Stimulated activated CD8-positive, alpha-beta memory T cell treated with anti-CD3 and anti-CD28 coated beads, Interleukin-7, amount 100 ng/mL, for 24 hours (primary cell): ENCODE measurements at regions not wholly inside any gene's neighbourhood (a gene's known extent, or its start where the extent isn't known, plus 50 kb on each side); places are given as distances from the start of the nearest gene placed in this dataset.
"Not testable (repeated sequence)": the region's sequence is repeated elsewhere in the genome, so short reads cannot be mapped to it uniquely, and the experiment has no call there.

ENCODE experiments used
- DNase-seq: peaks from one replicate; pipeline ENCODE4 v3.0.0-alpha.2; 2020; ENCODE audit warnings: low read depth

GRCh38 chr11:19625438-19625837 is 87.2 kb upstream of the NAV2 start:
- DNase-seq, result no peak

DNA sequence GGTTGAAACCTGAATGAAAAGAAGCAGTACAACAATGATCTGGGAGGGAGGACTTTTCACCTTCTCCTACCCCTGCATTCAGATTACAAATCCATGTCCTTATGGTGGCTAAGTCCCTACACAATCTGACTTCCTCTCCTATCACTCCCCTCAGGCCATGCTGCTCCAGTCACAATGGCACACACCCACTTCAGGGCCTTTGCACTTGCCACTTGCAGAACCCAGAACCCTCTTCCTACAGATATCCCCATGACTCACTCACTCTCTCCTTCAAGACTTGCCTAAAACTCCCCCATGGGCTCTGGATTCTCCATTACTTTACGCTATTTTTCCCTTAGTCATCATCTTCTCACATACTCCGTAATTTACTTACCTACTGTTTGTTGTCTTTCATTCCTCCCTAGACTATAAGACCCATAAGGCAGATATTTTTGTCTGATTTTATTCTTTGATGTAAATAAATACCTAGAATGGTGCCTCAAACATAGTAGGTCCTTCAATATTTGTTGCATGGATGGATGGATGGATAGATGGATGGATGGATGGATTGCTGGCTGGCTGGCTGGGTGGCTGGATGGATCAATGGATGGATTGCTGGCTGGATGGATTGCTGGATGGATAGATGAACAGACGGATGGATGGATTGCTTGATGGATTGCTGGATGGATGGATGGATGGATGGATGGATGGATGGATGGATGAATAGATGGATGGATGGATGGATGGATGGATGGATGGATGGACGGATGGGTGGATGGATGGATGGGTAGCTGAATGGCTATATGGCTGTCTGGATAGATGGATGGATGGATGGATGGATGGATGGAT is 94.7 kb upstream of the NAV2 start:
- DNase-seq, result no peak

DNA sequence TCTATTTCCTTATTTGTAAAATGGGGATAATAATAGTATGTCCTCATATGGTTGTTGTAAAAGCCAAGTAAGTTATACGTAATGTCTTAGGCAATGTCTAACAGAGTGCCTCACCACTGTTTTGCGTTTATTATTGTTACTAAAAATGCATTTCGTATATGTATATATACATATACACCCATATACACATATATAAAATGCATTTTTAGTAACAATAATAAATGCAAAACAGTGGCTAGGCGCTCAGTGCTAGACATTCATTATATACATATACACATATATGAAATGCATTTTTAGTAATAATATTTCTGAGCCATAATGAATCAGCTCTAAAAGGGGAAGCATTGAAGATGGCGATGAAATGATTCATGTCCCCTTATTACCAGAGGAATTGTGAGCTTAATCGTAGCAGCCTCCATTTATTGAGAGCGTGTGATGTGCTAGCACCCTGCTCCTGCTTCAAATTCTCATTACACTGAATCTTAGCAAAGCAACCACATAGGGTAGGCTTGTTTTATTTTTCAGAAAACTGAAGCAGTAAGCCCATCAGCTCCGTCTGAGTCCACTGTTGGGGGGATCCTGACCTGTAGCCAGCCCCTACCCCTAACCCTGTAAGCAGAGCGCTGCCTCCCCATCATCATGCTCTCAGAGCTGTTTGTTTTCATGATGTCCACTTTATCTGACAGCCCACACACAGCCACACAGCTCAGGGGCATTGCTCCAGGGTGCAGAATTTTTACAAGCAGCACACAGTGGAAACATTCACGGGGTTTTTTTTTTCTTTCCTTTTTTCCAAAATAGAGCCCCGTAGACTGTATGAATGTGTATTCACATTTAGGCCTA is 97.1 kb upstream of the NAV2 start:
- DNase-seq, result no peak

DNA sequence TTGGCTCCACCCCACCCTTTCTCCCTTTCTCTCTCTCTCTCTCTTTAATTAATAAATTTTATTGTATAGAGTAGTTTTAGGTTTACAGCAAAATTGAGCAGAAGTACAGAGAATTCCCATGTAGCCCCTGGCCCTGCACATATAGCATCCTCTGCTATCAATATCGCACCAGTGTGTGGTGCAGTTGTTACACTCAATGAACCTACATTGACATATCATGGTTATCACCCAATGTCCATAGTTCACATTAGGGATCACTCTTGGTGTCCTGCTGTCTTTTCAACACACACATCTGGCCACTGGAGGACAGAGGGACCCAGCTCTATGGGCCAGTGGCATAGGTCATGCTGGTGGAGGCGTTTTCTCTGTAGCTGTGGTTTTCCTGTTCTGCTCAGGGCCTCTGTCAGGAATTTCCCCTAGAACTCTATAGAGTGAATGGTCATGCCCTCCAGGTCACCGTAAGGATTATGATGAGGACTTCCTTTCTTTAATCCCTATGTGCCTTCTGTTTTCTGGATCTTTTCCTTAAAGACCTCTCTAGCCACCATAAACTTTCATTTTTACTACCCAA is 98.2 kb upstream of the NAV2 start:
- no peak for DNase-seq

DNA sequence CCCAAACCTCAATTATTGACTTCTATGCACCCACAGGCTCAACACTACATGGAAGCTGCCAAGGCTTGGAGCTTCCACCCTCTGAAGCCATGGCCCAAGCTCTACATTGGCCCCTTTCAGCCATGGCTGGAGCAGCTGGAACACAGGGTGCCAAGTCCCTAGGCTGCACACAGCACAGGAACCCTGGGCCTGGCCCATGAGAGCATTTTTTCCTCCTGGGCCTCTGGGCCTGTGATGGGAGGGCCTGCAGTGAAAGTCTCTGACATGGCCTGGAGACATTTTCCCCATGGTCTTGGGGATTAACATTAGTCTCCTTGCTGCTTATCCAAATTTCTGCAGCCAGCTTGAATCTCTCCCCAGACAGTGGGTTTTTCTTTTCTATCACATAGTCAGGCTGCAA is 100.6 kb upstream of the NAV2 start:
- DNase-seq, result not testable (repeated sequence)

DNA sequence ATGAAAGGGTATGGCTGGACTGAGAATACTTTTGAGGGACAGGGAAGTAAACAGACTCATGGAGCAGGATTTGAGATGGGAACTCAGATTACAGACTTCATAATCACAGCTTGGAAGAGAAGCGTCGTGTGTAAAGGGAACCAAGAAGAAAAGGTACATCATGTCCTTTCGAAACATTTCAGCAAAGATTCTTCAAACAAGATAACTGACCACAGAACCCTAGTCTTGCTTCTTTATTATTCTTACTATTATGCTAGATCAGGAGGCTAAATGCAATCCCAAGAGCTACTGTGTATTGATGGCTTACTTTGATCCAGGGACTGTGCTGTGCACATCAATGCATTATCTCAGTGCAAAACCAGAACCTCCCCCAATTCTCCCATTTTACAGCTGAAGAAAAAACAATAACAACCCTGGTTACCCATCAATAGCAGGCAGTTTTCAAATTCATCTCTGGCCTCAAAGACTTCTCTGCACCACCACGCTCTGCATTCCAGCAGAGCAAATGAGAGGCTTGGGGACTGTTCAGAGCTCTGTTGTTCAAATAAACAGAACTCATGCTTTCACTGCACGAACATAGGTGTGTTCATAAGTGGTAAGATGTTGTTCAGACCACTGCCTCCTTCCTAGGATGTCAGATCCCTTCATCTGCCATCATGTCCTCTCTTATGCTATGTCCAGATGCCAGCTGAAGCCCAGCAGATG is 104.8 kb upstream of the NAV2 start:
- no peak for DNase-seq

DNA sequence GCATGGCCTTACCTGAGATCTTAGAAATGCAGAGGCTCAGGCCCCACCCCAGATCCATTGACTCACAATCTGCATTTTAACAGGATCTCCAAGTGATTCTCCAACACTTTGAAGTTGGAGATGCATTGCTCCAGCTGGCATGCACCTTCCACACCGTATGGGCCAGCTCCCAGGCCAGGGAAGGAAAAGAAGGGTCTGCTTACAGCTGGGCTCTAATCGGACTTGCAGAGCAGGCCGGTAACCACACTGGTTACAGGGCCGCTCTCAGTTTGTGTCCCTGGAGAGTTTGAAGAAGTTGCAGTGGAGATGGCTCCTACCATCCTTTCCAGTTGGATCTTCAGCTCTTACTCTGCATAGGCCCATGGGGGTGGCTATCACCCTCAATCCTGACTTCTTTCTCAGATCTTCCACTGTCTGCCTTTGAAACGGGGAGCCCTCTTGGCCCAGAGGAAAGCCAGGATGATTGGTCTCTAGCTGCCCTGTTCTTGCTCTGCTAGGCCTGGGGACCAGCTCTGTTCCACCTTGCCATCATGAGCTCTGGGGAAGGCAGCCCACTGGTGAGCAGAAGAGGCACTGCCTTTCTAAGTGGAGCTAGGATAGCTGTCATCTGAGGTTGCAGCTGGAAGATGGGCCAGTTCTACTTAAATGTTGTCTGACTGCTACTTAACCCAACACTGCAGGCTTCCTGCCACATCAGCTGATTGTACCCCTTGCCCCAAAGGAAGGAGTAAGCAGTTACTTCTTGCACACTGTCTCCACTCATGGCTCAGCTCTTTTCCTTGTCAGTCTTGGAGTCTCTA is 105.6 kb upstream of the NAV2 start:
- DNase-seq, result no peak

- no peak for DNase-seq
Observed at GRCh38 chr11:19605520-19606371, 106.9 kb upstream of the NAV2 start.

DNA sequence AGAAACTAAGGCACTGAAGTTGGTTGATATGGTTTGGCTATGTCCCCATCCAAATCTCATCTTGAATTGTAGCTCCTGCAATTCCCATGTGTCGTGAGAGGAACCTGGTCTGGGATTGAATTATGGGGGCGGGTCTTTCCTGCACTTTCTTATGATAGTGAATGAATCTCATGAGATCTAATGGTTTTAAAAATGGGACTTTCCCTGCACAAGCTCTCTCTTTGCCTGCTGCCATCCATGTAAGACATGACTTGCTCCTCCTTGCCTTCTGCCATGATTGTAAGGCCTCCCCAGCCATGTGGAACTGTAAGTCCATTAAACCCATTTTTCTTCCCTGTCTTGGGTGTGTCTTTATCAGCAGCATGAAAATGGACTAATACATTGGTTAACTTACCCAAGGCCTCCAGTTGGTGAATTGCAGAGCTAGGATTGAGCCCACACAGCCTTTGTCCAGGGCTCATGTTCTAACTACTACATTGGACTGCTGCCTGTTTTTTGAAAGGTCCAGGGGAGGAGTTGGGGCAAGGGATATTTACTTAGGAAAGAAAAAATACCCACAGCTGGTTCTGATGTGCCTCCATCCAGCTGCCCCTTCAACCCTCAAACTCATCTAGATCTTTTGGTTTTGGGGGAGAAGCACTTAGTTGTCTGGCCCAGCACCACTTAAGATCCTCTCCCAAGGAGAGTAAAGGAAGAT is 107.8 kb upstream of the NAV2 start:
- no peak for DNase-seq

DNA sequence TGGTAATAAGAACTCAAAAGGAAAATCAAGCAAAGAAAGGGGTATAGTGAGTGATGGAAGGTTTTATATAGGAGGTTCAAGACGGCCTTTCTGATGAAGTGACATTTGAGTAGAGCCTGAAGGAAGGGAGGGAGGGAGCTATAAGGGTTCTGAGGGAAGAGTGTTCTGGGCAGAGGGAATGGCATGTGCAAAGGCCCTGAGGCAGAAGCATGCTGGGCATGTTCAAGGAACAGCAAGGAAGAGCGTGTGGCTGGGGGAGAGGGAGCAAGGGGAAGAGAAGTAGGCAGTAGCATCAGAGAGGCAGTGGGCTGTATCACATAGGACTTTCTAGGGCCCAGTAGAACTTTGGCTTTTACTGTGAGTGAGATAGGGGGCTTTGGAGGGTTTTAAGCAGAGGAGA is 108.9 kb upstream of the NAV2 start:
- DNase-seq, result no peak

DNA sequence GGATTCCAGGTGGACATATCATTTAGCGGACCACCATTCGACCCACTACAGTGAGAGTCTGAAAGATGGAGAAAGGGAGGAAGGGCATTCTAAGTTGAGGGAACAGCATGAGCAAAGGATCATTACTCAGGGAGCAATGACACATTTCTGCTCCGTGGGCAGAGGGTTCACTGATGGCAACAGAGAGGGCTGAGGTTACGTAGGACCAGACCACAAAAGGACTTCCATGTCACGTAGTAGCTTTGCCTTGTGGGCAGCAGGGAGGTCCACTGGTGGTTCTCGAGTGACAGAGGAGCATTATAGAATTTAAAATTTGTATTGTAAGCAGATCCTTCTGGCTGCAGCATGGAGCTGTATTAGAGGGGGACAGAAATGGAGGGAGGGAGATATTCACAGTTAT is 109.7 kb upstream of the NAV2 start:
- DNase-seq, result no peak

GRCh38 chr11:19602406-19602805 is 110.2 kb upstream of the NAV2 start:
- DNase-seq, result no peak

GRCh38 chr11:19601235-19601634 is 111.4 kb upstream of the NAV2 start:
- DNase-seq, result no peak

- no peak for DNase-seq
Observed at GRCh38 chr11:19599681-19600080, 113.0 kb upstream of the NAV2 start.

DNA sequence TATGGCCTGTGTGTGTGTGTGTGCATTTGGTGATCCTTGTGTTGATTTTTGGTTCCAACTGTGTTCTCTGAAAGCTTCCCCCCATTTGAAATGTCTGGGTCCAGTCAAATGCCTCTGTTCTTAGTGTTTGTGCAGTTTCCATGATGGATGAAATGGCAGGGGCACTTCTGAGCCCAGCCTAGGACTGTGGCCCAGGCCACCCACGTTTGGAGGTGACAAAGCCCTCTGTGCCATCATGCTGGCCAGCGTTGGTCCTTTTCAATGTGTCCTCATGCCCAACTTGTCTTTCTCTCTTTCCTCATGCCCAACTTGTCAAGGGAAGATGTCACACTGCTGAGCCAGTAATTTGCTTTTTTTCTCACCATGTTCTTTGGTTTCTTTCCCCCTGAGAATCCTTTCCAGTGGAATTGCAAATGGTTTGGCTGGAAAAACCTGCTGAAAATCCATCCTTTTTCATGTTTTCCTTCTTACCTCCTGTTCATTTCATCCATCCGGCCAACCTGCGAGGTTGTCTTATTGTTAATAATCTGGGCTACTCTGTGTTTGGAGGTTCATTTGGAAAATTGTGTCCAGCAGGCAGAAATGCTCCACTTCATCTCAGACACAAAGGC is 113.7 kb upstream of the NAV2 start:
- DNase-seq, result no peak

- no peak for DNase-seq
Observed at GRCh38 chr11:19598456-19598855, 114.2 kb upstream of the NAV2 start.

DNA sequence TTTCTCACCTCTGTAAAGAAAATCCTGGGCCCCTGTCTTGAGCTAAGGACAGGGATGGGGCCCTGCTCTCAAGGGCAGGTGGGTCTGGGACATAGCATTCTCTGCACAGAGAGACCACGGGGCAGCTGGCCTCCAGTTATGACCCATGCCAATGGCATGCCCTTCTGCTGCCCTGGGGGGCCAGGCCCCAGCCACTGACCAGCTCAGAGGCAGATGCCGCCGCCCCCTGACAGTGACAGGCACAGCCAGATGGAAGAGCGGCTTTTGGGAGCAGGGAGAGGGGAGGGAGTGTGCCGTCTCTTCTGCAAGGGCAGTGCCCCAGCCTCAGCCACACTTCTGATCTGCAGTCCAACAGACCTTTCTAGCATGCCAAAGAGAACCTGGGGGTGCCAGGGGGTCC is 114.8 kb upstream of the NAV2 start:
- DNase-seq, result no peak

DNA sequence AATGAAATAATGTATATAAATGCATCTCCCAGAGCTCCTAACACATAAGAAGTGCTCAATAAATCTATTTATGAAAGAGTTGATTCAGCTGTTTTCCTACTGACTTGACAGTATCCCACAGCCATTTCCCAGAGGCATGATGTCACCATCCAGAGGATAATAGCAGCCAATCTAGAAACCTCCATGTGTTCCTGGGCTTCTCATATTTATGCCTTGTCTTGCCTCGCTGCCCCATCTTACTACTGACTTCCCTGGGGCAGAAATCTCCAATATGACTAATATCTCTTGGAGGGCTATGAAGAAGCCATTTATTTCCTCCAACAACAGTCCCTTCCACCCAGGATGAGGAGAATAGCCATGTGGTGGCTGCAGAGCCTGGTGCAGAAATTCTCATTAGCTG is 115.4 kb upstream of the NAV2 start:
- DNase-seq, result no peak
